WI38 (cell line): ENCODE measurements at regions not wholly inside any gene's neighbourhood (a gene's known extent, or its start where the extent isn't known, plus 50 kb on each side); places are given as distances from the start of the nearest gene placed in this dataset.

Experiments used
- H3K4me3 ChIP-seq: 2 replicates; pipeline ENCODE4 v1.5.1; 2011; ENCODE audit warnings: low read depth, mild to moderate bottlenecking, control low read depth, low read length
- CTCF ChIP-seq: IDR thresholded peaks from 2 replicates; pipeline ENCODE4 v1.5.1; 2012; ENCODE audit warnings: low read depth, mild to moderate bottlenecking, control low read depth, low read length

DNA sequence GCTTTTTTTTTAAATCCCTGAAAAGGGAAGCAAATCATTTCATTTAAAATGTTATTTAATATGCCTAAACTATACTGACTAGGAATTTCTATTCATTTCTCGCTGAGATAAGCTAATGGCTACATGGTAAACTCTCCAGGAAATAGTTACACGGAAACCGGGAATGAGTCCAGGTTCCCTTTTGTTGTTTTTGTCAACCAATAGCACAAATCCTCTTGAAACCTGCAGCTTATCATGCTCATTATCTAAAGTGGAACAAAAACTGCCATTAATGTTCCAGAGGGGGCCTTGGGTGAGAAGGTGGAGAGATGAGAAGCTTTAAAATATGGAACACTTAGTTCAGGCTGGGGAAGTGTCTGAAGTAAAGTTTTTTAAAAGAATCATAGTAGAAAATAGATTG lies 113.5 kb upstream of the ALCAM start:
- no peak overlapping the region for H3K4me3 ChIP-seq
- TF ChIP-seq CTCF = no peak

DNA sequence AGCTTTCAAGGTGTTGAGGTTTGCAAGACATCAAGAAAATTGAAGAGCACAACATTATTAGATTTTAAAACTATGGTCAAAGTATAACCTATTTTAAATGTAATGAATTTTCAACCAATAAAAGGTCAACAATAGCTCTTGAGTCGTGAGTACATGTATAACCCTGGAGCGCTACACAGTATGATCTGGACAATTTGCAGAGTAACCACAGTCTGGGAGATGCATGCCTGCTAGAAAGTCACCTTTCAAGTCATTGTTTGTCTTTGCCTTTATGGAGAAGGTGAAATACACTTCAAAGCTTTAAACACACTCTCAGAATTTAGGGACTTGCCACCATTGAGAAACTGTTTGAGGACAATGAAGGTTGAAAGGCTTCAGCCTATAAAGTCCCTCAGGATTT lies 112.6 kb upstream of the ALCAM start:
- TF ChIP-seq CTCF = no peak
- H3K4me3 ChIP-seq = no peak overlapping the region

DNA sequence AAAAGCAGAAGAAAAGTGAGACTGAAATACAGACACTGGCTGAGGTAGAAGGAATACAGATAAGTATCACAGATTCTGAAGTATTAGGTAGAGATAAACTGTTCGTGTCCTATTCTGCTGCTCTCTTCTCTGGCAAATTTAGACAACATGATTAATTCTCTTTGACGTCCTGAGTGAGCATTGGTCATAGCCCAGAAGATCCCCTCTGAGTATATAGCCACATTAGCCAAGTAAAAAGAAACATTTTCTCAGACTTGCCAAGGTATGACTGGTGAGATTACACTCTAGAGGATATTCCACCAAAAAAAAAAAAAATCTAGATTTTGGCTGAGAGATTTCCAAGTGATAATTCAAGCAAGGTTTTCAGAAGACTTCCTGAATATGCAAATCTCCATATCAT lies 111.4 kb upstream of the ALCAM start:
- TF ChIP-seq CTCF = no peak

GRCh38 chr3:105259496-105259895 lies 107.2 kb upstream of the ALCAM start:
- H3K4me3 ChIP-seq = no peak overlapping the region
- no peak for TF ChIP-seq CTCF

More for the DNA sequence above, 111.4 kb upstream of the ALCAM start:
- no peak overlapping the region for H3K4me3 ChIP-seq

GRCh38 chr3:105260385-105260784 lies 106.3 kb upstream of the ALCAM start:
- H3K4me3 ChIP-seq = no peak overlapping the region
- TF ChIP-seq CTCF = no peak

DNA sequence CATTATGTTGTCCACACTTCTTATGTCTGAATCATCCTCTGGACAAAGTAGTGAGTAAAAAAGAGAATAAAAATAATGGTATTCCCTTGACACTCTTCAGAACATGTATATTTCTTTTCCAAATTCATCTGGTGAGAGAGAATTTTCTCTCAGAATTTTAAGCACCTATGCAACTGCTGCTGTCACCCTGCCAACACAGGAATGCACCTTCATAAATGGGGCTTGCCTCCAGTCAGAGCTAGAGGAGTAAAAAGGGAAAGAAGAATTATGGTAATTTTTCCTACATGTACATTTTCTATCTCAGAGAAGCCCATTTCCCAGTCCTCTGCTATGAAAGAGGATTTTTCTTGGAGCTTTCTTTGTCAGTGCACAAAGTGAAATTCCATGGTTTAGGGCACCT lies 92.2 kb upstream of the ALCAM start:
- no peak overlapping the region for H3K4me3 ChIP-seq

GRCh38 chr3:105274958-105275357 lies 91.8 kb upstream of the ALCAM start:
- no peak for TF ChIP-seq CTCF
- H3K4me3 ChIP-seq = no peak overlapping the region

More for the DNA sequence above, 92.2 kb upstream of the ALCAM start:
- TF ChIP-seq CTCF = no peak
